GM23338 (cell line): ENCODE measurements at regions not wholly inside any gene's neighbourhood (a gene's known extent, or its start where the extent isn't known, plus 50 kb on each side); places are given as distances from the start of the nearest gene placed in this dataset.

Experiments
- ATAC-seq: fragments of 200-7000 bp; cut with Tn5 transposase; 3 replicates; pipeline ENCODE4 v1.9.1; 2020
- DNase-seq: peaks from one replicate; pipeline ENCODE4 v3.0.0-alpha.2; 2015; ENCODE audit warnings: low spot score
- H2AFZ ChIP-seq: fragments of 200-600 bp; sonication (generic); 2 replicates; pipeline ENCODE4 v1.8.0; 2016; ENCODE audit warnings: antibody characterized with exemption, mild to moderate bottlenecking, moderate library complexity
- H3F3A ChIP-seq: fragments of 200-600 bp; sonication (generic); replicated peaks from 2 replicates; pipeline ENCODE4 v1.8.0; 2017; ENCODE audit warnings: antibody characterized with exemption, mixed run types, low read depth
- H3K27ac ChIP-seq: fragments of 200-600 bp; sonication (generic); 2 replicates; pipeline ENCODE4 v1.6.1; 2016; ENCODE audit warnings: low read depth
- H3K27me3 ChIP-seq: fragments of 200-600 bp; sonication (generic); 2 replicates; pipeline ENCODE4 v1.8.0; 2016; ENCODE audit warnings: mild to moderate bottlenecking, mixed run types, moderate library complexity; ENCODE audit not compliant: insufficient read depth
- H3K36me3 ChIP-seq: fragments of 200-600 bp; sonication (generic); 2 replicates; pipeline ENCODE4 v1.8.0; 2016; ENCODE audit warnings: mild to moderate bottlenecking; ENCODE audit not compliant: insufficient read depth
- H3K4me1 ChIP-seq: fragments of 200-600 bp; sonication (generic); 2 replicates; pipeline ENCODE4 v1.8.0; 2016; ENCODE audit warnings: mild to moderate bottlenecking, moderate library complexity; ENCODE audit not compliant: insufficient read depth
- H3K4me2 ChIP-seq: fragments of 200-600 bp; sonication (generic); 2 replicates; pipeline ENCODE4 v1.7.1; 2017; ENCODE audit warnings: mixed run types
- H3K4me3 ChIP-seq: fragments of 200-600 bp; sonication (generic); 2 replicates; pipeline ENCODE4 v1.6.1; 2016; ENCODE audit warnings: mixed run types
- H3K79me2 ChIP-seq: fragments of 200-600 bp; sonication (generic); replicated peaks from 2 replicates; pipeline ENCODE4 v1.8.0; 2017; ENCODE audit warnings: mild to moderate bottlenecking; ENCODE audit not compliant: insufficient read depth
- H3K9me2 ChIP-seq: fragments of 200-600 bp; sonication (generic); 2 replicates; pipeline ENCODE4 v1.8.0; 2017; ENCODE audit not compliant: insufficient read depth
- H4K20me1 ChIP-seq: fragments of 200-600 bp; sonication (generic); replicated peaks from 2 replicates; pipeline ENCODE4 v1.8.0; 2017; ENCODE audit warnings: mild to moderate bottlenecking; ENCODE audit not compliant: insufficient read depth
- H3K27ac Mint-ChIP-seq: 2 replicates; pipeline ENCODE4 v1.8.0; 2020; ENCODE audit warnings: inconsistent platforms, mild to moderate bottlenecking, moderate library complexity, mixed read lengths
- H3K27me3 Mint-ChIP-seq: 3 replicates; pipeline ENCODE4 v1.8.0; 2022; ENCODE audit warnings: low read depth, mild to moderate bottlenecking, moderate library complexity, mixed read lengths, inconsistent platforms; ENCODE audit not compliant: insufficient read depth, poor library complexity
- H3K36me3 Mint-ChIP-seq: 3 replicates; pipeline ENCODE4 v1.8.0; 2021; ENCODE audit warnings: low read depth, mild to moderate bottlenecking, inconsistent platforms, moderate library complexity, mixed read lengths
- H3K4me1 Mint-ChIP-seq: 3 replicates; pipeline ENCODE4 v1.8.0; 2020; ENCODE audit warnings: mild to moderate bottlenecking, inconsistent platforms, mixed read lengths
- H3K4me3 Mint-ChIP-seq: 3 replicates; pipeline ENCODE4 v1.8.0; 2021; ENCODE audit warnings: moderate library complexity, mild to moderate bottlenecking, inconsistent platforms, mixed read lengths
- H3K9me3 Mint-ChIP-seq: 3 replicates; pipeline ENCODE4 v1.8.0; 2020; ENCODE audit warnings: moderate library complexity, mild to moderate bottlenecking, inconsistent platforms, mixed read lengths
- CREB1 ChIP-seq: fragments of 250-450 bp; sonication (Bioruptor Pico); IDR thresholded peaks from 2 replicates; pipeline ENCODE4 v1.5.0; 2020; ENCODE audit warnings: low read depth, mild to moderate bottlenecking, moderate library complexity
- CTCF ChIP-seq, 2 experiments: fragments of 200-600 bp in 1 of 2; sonication (generic) in 1 of 2; conservative IDR thresholded peaks; 2 replicates each; pipeline versions ENCODE4 v1.5.1 to v1.6.1; 2016 to 2017; ENCODE audit warnings: antibody characterized with exemption in 2 of 2, low read depth in 2 of 2, mild to moderate bottlenecking in 2 of 2, moderate library complexity in 1 of 2
- ETS1 ChIP-seq: IDR thresholded peaks from 2 replicates; pipeline ENCODE4 v1.6.1; 2016; ENCODE audit warnings: antibody characterized with exemption
- EZH2 ChIP-seq: fragments of 200-600 bp; sonication (generic); IDR thresholded peaks from one replicate; pipeline ENCODE4 v1.8.0; 2017; ENCODE audit warnings: antibody characterized with exemption, mild to moderate bottlenecking, low read depth; ENCODE audit not compliant: unreplicated experiment
- EZH2phosphoT487 ChIP-seq: fragments of 200-600 bp; sonication (generic); IDR thresholded peaks from one replicate; pipeline ENCODE4 v1.8.1; 2018; ENCODE audit warnings: antibody characterized with exemption; ENCODE audit not compliant: unreplicated experiment
- JUNB ChIP-seq: IDR thresholded peaks from one replicate; pipeline ENCODE4 v1.6.1; 2016; ENCODE audit warnings: antibody characterized with exemption; ENCODE audit not compliant: unreplicated experiment
- NANOG ChIP-seq: IDR thresholded peaks from 2 replicates; pipeline ENCODE4 v1.6.1; 2016; ENCODE audit warnings: antibody characterized with exemption, borderline replicate concordance
- POLR2AphosphoS5 ChIP-seq: IDR thresholded peaks from 2 replicates; pipeline ENCODE4 v1.6.1; 2016; ENCODE audit warnings: antibody characterized with exemption, low read depth
- REST ChIP-seq: IDR thresholded peaks from one replicate; pipeline ENCODE4 v1.6.1; 2018; ENCODE audit warnings: antibody characterized with exemption; ENCODE audit not compliant: unreplicated experiment

- TF ChIP-seq REST (no peak), CTCF (conservative IDR thresholded peaks at IDR 0.05; ENCODE audit: low read depth in 2 of 2) (no peak), POLR2AphosphoS5 (no peak), NANOG (no peak), EZH2 (no peak), EZH2phosphoT487 (no peak), CREB1 (CRISPR knock-in tag) (no peak), ETS1 (no peak), JUNB (no peak)
These were observed 103.7 kb upstream of the HNRNPA3 start (continued) for GRCh38 chr2:177108890-177109289.

- H3K27ac Mint-ChIP-seq = no peak overlapping the region
- no peak overlapping the region for H2AFZ ChIP-seq
- H3K4me1 Mint-ChIP-seq = peaks cover 11% of the 10 kb centered on the region
- H3F3A ChIP-seq = no peaks in the 10 kb centered on the region
- H3K36me3 Mint-ChIP-seq = no peaks in the 10 kb centered on the region
- H3K36me3 ChIP-seq = no peaks in the 10 kb centered on the region
- H3K4me3 Mint-ChIP-seq = no peak overlapping the region
- H3K9me3 Mint-ChIP-seq = no peaks in the 10 kb centered on the region
- H3K9me2 ChIP-seq = no peaks in the 10 kb centered on the region
- H3K27me3 ChIP-seq = no peaks in the 10 kb centered on the region
- ATAC-seq (no peak), DNase-seq (no peak)
- no peak overlapping the region for H3K4me3 ChIP-seq
- no peaks in the 10 kb centered on the region for H3K79me2 ChIP-seq
- H3K27me3 Mint-ChIP-seq = no peaks in the 10 kb centered on the region
- TF ChIP-seq POLR2AphosphoS5 = no peak
- no peak overlapping the region for H3K4me2 ChIP-seq
- no peaks in the 10 kb centered on the region for H4K20me1 ChIP-seq
- no peak overlapping the region for H3K27ac ChIP-seq
- H3K4me1 ChIP-seq = no peaks in the 10 kb centered on the region
These were observed 97.9 kb upstream of the HNRNPA3 start for GRCh38 chr2:177114712-177115111.
